AG09319 (cell line): ENCODE measurements at regions not wholly inside any gene's neighbourhood (a gene's known extent, or its start where the extent isn't known, plus 50 kb on each side); places are given as distances from the start of the nearest gene placed in this dataset.

ENCODE experiments used
- DNase-seq: peaks from one replicate; pipeline ENCODE4 v3.0.0-alpha.2; 2010; ENCODE audit warnings: low read depth; ENCODE audit errors: extremely low read depth
- CTCF ChIP-seq: IDR thresholded peaks from 2 replicates; pipeline ENCODE4 v1.5.1; 2011; ENCODE audit warnings: low read depth, mild to moderate bottlenecking, inconsistent platforms, low read length, moderate library complexity

- DNase-seq: no peak
- TF ChIP-seq CTCF: no peak
These were observed 156.4 kb downstream of the PTGER3 start for GRCh38 chr1:70891051-70891843.

- no peak for TF ChIP-seq CTCF
- DNase-seq: no peak
These were observed 155.5 kb downstream of the PTGER3 start for GRCh38 chr1:70892140-70892539.

- no peak for TF ChIP-seq CTCF
- no peak for DNase-seq
These were observed 154.7 kb downstream of the PTGER3 start for GRCh38 chr1:70892930-70893329.

GRCh38 chr1:70893381-70893780, 154.2 kb downstream of the PTGER3 start:
- DNase-seq: no peak

GRCh38 chr1:70895531-70895930, 152.1 kb downstream of the PTGER3 start:
- DNase-seq: no peak
- TF ChIP-seq CTCF: no peak

More at GRCh38 chr1:70893381-70893780, 154.2 kb downstream of the PTGER3 start:
- no peak for TF ChIP-seq CTCF

GRCh38 chr1:70896224-70896623, 151.4 kb downstream of the PTGER3 start:
- DNase-seq: no peak
- peak; percentile 40 for TF ChIP-seq CTCF

GRCh38 chr1:70897273-70897672, 150.3 kb downstream of the PTGER3 start:
- TF ChIP-seq CTCF: no peak
- DNase-seq: no peak
